ENCODE measurements at regions not wholly inside any gene's neighbourhood (a gene's known extent, or its start where the extent isn't known, plus 50 kb on each side); places are given as distances from the start of the nearest gene placed in this dataset.
"Not testable (repeated sequence)": the region's sequence is repeated elsewhere in the genome, so short reads cannot be mapped to it uniquely, and the experiment has no call there.

GRCh38 chr4:103499094-103499493 lies 220.7 kb downstream of the TACR3 start:
- no peak overlapping the region for H3K4me3 ChIP-seq (ENCODE audit: low read length)
- no CpG with 5 or more reads among the region's 2 CpGs for WGBS (ENCODE audit: insufficient coverage, low lambda C conversion rate)
- no peaks in the 10 kb centered on the region for H3K36me3 ChIP-seq (ENCODE audit: control insufficient read depth, insufficient read depth, low read length)
- DNase-seq = no peak
- no peak overlapping the region for H3K27ac ChIP-seq (ENCODE audit: low read length)
- no peaks in the 10 kb centered on the region for H3K4me1 ChIP-seq (ENCODE audit: control insufficient read depth, insufficient read depth, low read length)
- no peaks in the 10 kb centered on the region for H3K27me3 ChIP-seq (ENCODE audit: control insufficient read depth, insufficient read depth, low read length)
- no peaks in the 10 kb centered on the region for H3K9me3 ChIP-seq (ENCODE audit: control insufficient read depth, low read depth, low read length)

GRCh38 chr4:103498161-103499070 lies 221.4 kb downstream of the TACR3 start:
- Histone ChIP-seq H3K9me3 (ENCODE audit: control insufficient read depth, low read depth, low read length) (no peaks in the 10 kb centered on the region), H3K36me3 (ENCODE audit: control insufficient read depth, insufficient read depth, low read length) (no peaks in the 10 kb centered on the region), H3K27me3 (ENCODE audit: control insufficient read depth, insufficient read depth, low read length) (no peaks in the 10 kb centered on the region), H3K4me3 (ENCODE audit: low read length) (no peak overlapping the region), H3K27ac (ENCODE audit: low read length) (no peak overlapping the region), H3K4me1 (ENCODE audit: control insufficient read depth, insufficient read depth, low read length) (no peaks in the 10 kb centered on the region)
- no CpG with 5 or more reads among the region's 8 CpGs for WGBS (ENCODE audit: insufficient coverage, low lambda C conversion rate)
- no peak for DNase-seq

- H3K9me3 ChIP-seq (ENCODE audit: control insufficient read depth, low read depth, low read length) = no peaks in the 10 kb centered on the region
- H3K36me3 ChIP-seq (ENCODE audit: control insufficient read depth, insufficient read depth, low read length) = no peaks in the 10 kb centered on the region
- H3K4me3 ChIP-seq (ENCODE audit: low read length) = no peak overlapping the region
- no peak overlapping the region for H3K27ac ChIP-seq (ENCODE audit: low read length)
- no peak for DNase-seq
- no peaks in the 10 kb centered on the region for H3K27me3 ChIP-seq (ENCODE audit: control insufficient read depth, insufficient read depth, low read length)
- WGBS (ENCODE audit: insufficient coverage, low lambda C conversion rate) = no CpG with 5 or more reads among the region's 1 CpG
- H3K4me1 ChIP-seq (ENCODE audit: control insufficient read depth, insufficient read depth, low read length) = no peaks in the 10 kb centered on the region
These were observed 222.1 kb downstream of the TACR3 start for GRCh38 chr4:103497692-103498091.

DNA sequence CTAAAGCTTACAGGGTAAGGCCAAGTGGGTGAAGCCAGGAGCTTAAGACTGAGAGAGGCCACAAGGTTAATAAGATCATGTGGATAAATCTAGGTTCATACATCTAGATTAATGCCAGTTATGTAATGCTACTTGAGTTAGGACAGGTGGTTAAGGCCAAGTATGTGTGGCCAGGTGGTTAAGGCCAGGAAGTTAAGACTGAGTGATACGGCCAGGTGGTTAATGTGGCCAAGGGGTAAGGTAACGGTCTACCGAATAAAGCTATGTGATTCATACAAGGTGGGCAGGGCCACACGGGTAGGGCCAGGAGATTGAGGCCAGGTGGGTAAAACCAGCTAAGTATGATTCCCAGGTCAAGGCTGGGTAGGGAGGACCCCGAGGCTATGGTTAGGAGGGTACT lies 223.0 kb downstream of the TACR3 start:
- no peaks in the 10 kb centered on the region for H3K36me3 ChIP-seq (ENCODE audit: control insufficient read depth, insufficient read depth, low read length)
- no peak overlapping the region for H3K4me3 ChIP-seq (ENCODE audit: low read length)
- H3K9me3 ChIP-seq (ENCODE audit: control insufficient read depth, low read depth, low read length) = no peaks in the 10 kb centered on the region
- no peak overlapping the region for H3K27ac ChIP-seq (ENCODE audit: low read length)
- H3K27me3 ChIP-seq (ENCODE audit: control insufficient read depth, insufficient read depth, low read length) = no peaks in the 10 kb centered on the region
- H3K4me1 ChIP-seq (ENCODE audit: control insufficient read depth, insufficient read depth, low read length) = no peaks in the 10 kb centered on the region
- DNase-seq = no peak
- no CpG with 5 or more reads among the region's 5 CpGs for WGBS (ENCODE audit: insufficient coverage, low lambda C conversion rate)

DNA sequence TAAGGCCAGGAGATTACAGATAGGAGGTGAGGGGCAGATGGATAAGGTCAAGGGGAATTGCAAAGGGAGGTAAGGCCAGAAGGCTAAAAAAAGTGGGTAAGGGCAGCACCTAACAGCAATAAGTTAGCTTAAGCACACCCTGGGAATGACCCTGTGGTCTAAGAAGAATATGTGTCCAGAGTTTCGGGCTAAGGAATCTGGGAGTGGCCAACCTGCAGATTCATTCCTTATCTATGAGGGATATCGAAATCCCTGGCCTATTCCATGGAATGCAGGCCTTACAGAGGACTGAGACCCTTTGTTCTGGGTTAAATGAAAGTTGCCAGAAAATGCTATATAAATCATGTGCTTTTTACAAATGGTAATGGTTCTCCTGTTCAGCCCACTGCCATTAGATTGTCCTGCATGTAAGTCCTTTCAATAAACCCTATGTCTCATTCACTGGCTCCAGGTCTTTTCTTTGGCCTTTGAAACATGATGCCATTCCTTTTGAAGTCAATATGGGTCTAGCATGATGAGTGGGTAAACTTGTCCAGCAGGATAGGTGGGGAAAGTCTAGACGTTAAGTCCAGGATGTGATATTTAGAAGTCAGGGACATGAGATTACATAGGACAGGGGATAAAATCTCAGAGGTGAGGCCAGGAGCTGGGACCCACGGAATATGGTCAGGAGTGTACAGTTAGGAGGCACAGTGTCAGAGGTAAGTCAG lies 226.2 kb downstream of the TACR3 start:
- Histone ChIP-seq H3K27me3 (ENCODE audit: control insufficient read depth, insufficient read depth, low read length) (no peaks in the 10 kb centered on the region), H3K27ac (ENCODE audit: low read length) (no peak overlapping the region), H3K4me1 (ENCODE audit: control insufficient read depth, insufficient read depth, low read length) (no peaks in the 10 kb centered on the region), H3K4me3 (ENCODE audit: low read length) (no peak overlapping the region), H3K9me3 (ENCODE audit: control insufficient read depth, low read depth, low read length) (no peaks in the 10 kb centered on the region), H3K36me3 (ENCODE audit: control insufficient read depth, insufficient read depth, low read length) (no peaks in the 10 kb centered on the region)
- DNase-seq = no peak
- WGBS (ENCODE audit: insufficient coverage, low lambda C conversion rate) = 100% methylated on average over 1 of the region's 4 CpGs

DNA sequence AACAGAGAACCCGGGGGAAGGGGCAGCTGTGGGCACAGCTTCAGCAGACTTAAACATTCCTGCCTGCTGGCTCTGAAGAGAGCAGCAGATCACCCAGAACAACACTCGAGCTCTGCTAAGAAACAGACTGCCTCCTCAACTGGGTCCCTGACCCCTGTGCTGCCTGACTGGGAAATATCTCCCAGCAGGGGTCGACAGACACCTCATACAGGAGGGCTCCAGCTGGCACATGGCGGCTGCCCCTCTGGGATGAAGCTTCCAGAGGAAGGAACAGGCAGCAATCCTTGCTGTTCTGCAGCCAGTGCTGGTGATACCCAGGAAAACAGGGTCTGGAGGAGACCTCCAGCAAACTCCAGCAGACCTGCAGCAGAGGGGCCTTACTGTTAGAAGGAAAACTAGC lies 234.5 kb downstream of the TACR3 start:
- H3K36me3 ChIP-seq (ENCODE audit: control insufficient read depth, insufficient read depth, low read length); H3K4me3 ChIP-seq (ENCODE audit: low read length); H3K9me3 ChIP-seq (ENCODE audit: control insufficient read depth, low read depth, low read length); H3K27me3 ChIP-seq (ENCODE audit: control insufficient read depth, insufficient read depth, low read length); H3K4me1 ChIP-seq (ENCODE audit: control insufficient read depth, insufficient read depth, low read length); DNase-seq; H3K27ac ChIP-seq (ENCODE audit: low read length): not testable (repeated sequence)
- no CpG with 5 or more reads among the region's 4 CpGs for WGBS (ENCODE audit: insufficient coverage, low lambda C conversion rate)

- WGBS (ENCODE audit: insufficient coverage, low lambda C conversion rate) = no CpG with 5 or more reads among the region's 3 CpGs
- no peak overlapping the region for H3K4me3 ChIP-seq (ENCODE audit: low read length)
- no peaks in the 10 kb centered on the region for H3K27me3 ChIP-seq (ENCODE audit: control insufficient read depth, insufficient read depth, low read length)
- no peaks in the 10 kb centered on the region for H3K4me1 ChIP-seq (ENCODE audit: control insufficient read depth, insufficient read depth, low read length)
- no peaks in the 10 kb centered on the region for H3K36me3 ChIP-seq (ENCODE audit: control insufficient read depth, insufficient read depth, low read length)
- no peaks in the 10 kb centered on the region for H3K9me3 ChIP-seq (ENCODE audit: control insufficient read depth, low read depth, low read length)
- H3K27ac ChIP-seq (ENCODE audit: low read length) = no peak overlapping the region
- DNase-seq = no peak
These were observed 235.3 kb downstream of the TACR3 start for GRCh38 chr4:103484521-103484920.

- WGBS (ENCODE audit: insufficient coverage, low lambda C conversion rate) = no CpG with 5 or more reads among the region's 2 CpGs
- H3K36me3 ChIP-seq (ENCODE audit: control insufficient read depth, insufficient read depth, low read length) = no peaks in the 10 kb centered on the region
- no peak overlapping the region for H3K4me3 ChIP-seq (ENCODE audit: low read length)
- H3K4me1 ChIP-seq (ENCODE audit: control insufficient read depth, insufficient read depth, low read length) = no peaks in the 10 kb centered on the region
- H3K9me3 ChIP-seq (ENCODE audit: control insufficient read depth, low read depth, low read length) = no peaks in the 10 kb centered on the region
- DNase-seq = no peak
- no peak overlapping the region for H3K27ac ChIP-seq (ENCODE audit: low read length)
- H3K27me3 ChIP-seq (ENCODE audit: control insufficient read depth, insufficient read depth, low read length) = no peaks in the 10 kb centered on the region
These were observed 236.9 kb downstream of the TACR3 start for GRCh38 chr4:103482893-103483292.

DNA sequence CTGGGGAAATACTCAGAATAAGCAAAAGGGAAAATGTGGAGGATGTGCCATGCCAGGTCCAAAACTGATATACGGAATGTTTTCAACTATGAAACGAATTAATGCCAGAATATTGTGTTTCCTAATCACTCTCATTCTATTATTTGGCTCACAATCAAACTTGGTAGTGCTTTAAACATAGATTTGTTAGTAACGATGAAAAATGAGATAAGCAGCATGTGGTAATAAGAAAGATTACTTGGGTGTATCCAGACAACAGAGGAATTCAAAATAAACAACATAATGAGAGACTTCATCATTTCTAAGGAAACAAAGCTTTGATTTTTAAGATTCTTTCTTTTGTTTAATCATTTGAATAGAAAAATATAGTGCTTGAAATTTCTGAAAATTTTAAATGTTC lies 237.3 kb downstream of the TACR3 start:
- no peak overlapping the region for H3K27ac ChIP-seq (ENCODE audit: low read length)
- no peak for DNase-seq
- H3K36me3 ChIP-seq (ENCODE audit: control insufficient read depth, insufficient read depth, low read length) = no peaks in the 10 kb centered on the region
- H3K4me3 ChIP-seq (ENCODE audit: low read length) = no peak overlapping the region
- no peaks in the 10 kb centered on the region for H3K9me3 ChIP-seq (ENCODE audit: control insufficient read depth, low read depth, low read length)
- WGBS (ENCODE audit: insufficient coverage, low lambda C conversion rate) = 58% methylated on average over 3 of the region's 3 CpGs
- no peaks in the 10 kb centered on the region for H3K4me1 ChIP-seq (ENCODE audit: control insufficient read depth, insufficient read depth, low read length)
- no peaks in the 10 kb centered on the region for H3K27me3 ChIP-seq (ENCODE audit: control insufficient read depth, insufficient read depth, low read length)

- no peaks in the 10 kb centered on the region for H3K4me1 ChIP-seq (ENCODE audit: control insufficient read depth, insufficient read depth, low read length)
- H3K4me3 ChIP-seq (ENCODE audit: low read length) = no peak overlapping the region
- WGBS (ENCODE audit: insufficient coverage, low lambda C conversion rate) = no CpG with 5 or more reads among the region's 1 CpG
- no peaks in the 10 kb centered on the region for H3K36me3 ChIP-seq (ENCODE audit: control insufficient read depth, insufficient read depth, low read length)
- no peaks in the 10 kb centered on the region for H3K9me3 ChIP-seq (ENCODE audit: control insufficient read depth, low read depth, low read length)
- no peaks in the 10 kb centered on the region for H3K27me3 ChIP-seq (ENCODE audit: control insufficient read depth, insufficient read depth, low read length)
- DNase-seq = no peak
- no peak overlapping the region for H3K27ac ChIP-seq (ENCODE audit: low read length)
These were observed 241.1 kb downstream of the TACR3 start for GRCh38 chr4:103478734-103479133.

All from large intestine (tissue), 3 donors.